Hematopoietic multipotent progenitor cell treated with erythropoietin and hydrocortisone succinate and interleukin-3 and kit ligand, for 8 days (in vitro differentiated cells): ENCODE measurements at regions not wholly inside any gene's neighbourhood (a gene's known extent, or its start where the extent isn't known, plus 50 kb on each side); places are given as distances from the start of the nearest gene placed in this dataset.

Experiments
- DNase-seq: peaks from one replicate; pipeline ENCODE4 v3.0.0-alpha.2; 2015

DNA sequence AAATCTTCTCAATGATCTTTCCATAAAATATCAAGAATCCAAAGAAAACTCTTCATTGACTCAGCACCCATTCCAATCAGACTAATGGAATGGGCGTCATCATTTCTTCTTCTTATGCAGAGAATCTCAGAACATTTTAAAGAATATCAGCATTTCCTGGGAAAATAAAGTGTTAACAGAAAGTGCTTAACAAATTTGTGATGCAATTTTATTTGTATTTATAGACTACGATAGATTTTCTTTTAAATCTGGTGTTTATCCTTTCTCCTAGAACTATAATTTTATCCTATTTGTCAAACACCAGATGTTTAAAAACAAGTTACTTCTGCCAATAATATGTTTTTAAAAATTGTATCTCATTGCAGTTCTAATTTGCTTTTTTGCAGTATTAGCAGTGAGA, 330.7 kb downstream of the COL12A1 start:
- DNase-seq, result no peak

GRCh38 chr6:74872754-74873476, 332.9 kb downstream of the COL12A1 start:
- DNase-seq, result no peak

- no peak for DNase-seq
Measured at GRCh38 chr6:74871757-74872156, 334.1 kb downstream of the COL12A1 start.

DNA sequence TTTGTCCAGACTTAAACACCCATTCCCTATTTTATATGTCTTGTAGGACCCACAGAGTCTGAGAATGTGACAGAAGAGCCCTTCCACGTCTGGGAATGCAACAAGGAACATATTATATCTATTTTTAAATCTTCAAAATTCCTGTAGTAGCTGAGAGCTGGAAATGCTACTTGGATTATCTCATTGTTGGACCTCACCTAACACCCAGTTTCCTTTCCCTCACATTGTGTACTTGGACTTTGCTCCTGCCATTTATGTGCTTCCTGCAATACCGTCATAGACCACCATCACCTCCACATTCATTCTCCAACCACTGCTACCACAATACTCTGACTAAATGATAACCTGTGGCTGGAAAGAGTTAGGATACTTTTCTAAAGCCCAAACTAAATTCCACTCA, 335.4 kb downstream of the COL12A1 start:
- DNase-seq, result no peak

DNA sequence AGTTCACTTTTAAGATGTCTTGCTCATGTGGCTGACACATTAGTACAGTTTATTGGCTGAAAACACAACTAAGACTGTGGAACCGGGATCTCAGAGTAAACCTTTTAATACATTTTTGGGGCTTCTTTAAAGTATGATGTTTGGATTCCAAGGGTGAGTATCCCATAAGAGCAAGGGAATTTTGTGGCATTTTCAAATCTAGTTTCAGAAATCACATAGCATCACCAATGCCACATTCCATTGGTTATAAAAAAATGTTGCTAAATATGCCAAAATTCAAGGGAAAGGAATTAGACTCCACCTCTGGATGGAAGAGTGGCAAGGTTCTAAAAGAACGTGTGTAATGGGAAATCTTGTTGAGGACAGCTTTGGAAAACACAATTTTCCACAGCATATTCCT, 338.6 kb downstream of the COL12A1 start:
- DNase-seq, result no peak

GRCh38 chr6:74863968-74864367, 341.9 kb downstream of the COL12A1 start:
- DNase-seq, result no peak

DNA sequence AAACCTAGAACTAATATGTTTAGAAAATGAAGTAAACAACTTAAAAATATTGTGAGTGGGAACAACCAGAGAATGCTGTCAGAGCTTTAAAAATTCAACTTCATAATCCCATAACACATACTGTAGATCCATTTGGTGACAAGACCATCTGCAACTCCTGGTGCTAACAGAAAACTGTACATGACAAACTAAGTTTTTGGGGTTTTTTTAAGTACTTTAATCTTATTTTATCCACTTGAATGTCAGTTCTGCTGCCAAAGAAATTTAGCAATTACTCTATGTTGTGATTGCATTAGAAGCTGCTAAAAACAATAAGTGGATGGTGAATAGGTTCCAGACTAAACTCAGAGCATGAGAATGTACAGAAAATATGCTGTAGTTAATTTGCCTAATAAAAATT, 345.4 kb downstream of the COL12A1 start:
- no peak for DNase-seq

- DNase-seq, result no peak
Measured at GRCh38 chr6:74857157-74857556, 348.7 kb downstream of the COL12A1 start.

DNA sequence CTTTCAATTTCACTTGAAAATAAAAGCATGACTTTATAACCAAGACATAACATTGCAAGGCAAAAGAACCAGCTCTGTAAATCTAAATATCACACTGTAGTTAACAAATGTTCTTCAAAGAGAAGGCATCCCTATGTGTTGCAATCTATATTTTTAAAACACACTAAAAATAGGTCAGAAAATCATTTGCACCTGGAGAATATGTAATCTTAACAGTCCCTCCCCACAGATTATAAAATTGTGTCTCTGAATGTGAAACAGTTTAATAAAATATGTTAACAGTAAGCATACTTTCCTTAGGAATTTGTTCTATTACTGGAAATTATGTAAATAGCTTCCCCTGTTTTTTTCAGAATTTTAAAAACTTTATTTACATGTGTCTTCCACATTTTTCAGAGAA, 351.9 kb downstream of the COL12A1 start:
- DNase-seq, result no peak

GRCh38 chr6:74851596-74851995, 354.3 kb downstream of the COL12A1 start:
- DNase-seq, result no peak

- no peak for DNase-seq
Measured at GRCh38 chr6:74840953-74841352, 364.9 kb downstream of the COL12A1 start.

DNA sequence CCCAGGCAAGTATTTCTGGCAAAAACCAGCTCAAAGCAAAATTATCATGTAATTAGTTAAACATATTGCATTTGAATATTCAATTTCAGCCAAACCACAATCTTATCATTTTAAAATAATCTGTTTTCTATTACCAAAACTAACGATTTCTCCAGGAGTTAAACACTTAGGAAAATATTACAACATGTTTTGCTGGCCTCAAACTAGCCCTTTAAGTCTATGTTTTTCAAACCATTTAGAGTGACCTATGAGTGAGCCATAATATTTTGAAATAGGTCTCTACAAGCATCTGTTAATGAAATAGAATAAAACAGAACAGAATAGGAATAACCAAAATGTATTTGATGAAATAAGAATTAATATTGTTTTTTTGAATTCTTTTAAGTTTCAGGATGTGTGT, 370.9 kb downstream of the COL12A1 start:
- no peak for DNase-seq

GRCh38 chr6:74826263-74826662, 379.6 kb downstream of the COL12A1 start:
- no peak for DNase-seq

DNA sequence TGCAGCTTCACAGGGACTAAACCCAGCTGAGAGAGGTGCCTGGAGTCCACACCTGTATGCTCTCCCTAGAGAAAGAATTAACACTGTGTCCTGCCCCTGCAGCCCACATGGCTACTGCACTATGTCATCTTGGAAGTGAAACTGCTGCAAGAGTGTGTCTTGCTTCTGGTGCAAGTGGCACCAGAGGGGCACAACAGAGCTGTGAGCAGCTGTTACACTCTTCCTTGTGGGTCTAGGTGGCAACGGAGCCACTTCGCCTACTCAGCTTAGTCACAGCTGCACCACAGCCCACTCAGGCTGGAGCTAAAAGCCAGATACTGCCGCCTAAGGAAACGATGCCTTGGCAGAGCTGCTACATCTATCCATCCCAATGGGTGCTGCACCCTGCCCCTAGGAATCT, 391.4 kb downstream of the COL12A1 start:
- no peak for DNase-seq

DNA sequence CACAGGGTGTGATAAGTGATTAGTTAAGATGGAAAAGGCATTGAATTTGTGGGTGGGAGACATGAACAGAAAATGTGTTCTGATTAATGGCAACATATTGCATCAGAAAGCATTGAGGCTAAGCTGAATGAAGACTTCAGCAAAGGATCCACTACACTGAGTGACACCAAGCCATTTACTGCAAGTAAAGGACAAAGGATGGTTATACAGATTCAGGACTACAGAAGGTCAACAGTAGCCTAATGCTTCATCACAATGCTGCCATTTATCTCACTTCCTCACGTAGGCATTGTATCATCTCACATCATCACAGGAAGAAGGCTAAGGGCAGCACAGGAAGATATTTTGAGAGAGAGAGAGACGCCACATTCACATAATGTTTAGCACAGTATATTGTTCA, 398.2 kb downstream of the COL12A1 start:
- no peak for DNase-seq

- DNase-seq, result no peak
Measured at GRCh38 chr6:74805916-74806696, 399.7 kb downstream of the COL12A1 start.

DNA sequence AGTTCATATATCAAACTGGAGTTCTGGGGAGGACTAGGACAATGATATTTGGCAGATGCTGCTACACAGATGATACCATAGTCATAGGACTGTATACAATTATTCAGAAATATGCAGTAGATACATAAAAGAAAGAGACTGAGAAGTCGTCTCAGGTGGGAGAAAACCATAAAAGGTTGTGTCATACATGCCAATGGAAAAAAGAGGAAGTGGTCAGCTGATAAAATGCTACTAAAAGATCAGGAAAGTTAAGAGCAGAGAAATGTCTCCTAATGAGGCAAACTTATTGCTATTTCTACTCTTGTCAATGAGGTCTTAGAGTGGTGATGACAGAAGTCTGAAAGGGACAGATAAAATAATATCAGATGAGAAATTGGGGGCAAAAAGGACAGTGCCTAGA, 407.6 kb downstream of the COL12A1 start:
- DNase-seq, result no peak

DNA sequence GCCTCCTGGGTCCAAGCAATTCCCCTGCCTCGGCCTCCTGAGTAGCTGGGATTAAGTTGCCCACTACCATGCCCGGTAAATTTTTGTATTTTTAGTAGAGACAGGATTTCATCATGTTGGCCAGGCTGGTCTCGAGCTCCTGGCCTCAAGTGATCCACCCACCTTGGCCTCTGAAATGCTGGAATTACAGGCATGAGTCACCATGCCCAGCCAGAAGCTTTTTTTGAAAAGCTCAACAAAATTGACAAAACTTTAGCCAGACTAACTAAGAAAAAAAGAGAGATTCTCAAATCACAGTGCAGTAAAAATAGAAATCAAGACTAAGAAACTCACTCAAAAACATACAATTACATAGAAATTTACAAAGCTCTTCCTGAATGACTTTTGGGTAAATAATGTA, 420.6 kb downstream of the COL12A1 start:
- DNase-seq, result no peak

DNA sequence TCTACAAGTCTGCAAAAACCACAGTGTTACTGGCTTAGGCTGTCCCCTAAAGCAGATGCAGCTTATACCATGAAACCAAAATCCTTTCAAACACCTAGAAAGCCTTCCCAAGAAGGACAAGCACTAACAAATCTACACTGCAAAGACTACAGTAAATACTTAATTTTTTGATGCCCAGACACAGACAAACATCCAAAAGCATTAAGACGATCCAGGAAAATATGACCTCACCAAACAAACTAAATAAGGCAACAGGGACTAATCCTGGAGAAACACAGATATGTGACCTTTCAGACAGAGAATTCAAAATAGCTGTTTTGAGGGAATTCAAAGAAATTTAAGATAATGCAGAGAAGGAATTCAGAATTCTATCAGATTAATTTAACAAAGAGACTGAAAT, 423.5 kb downstream of the COL12A1 start:
- DNase-seq, result no peak

GRCh38 chr6:74780831-74781230, 425.0 kb downstream of the COL12A1 start:
- DNase-seq, result no peak

DNA sequence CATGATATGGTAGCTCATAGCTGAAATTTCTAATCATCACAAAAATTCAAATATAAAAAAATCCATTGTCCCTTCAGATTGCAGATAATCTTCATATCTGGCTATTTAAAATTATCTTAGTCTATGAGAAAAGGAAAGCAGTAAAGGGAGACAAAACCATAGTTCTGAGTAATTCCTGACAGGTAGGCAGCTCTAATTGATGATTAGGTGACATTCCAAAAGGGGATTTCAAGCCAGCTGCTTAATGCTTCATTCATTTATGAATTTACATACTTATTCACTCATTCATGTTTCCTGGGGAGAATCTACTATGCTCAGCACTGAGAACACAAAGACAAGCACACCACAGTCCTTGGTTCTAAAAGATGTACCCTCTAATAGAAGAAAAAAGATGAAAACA, 437.1 kb downstream of the COL12A1 start:
- no peak for DNase-seq

DNA sequence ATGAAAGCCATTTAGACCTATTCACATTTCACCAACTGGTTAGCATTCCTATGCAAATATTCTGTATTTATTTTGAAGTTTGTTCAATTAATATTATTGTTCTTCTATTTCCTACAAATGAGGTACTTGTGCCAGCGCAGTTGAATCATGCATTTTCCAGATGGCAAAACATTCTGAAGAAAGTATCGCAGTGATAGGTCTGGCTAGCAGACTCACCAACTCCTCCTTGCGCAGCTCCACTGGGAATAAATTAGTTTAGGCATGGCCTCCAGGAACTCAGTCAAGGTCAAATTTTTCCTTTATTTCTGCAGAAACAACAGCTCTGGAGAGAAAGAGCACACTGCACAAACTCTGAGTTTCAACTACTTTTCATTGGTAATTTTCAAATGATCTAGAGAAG, 437.7 kb downstream of the COL12A1 start:
- DNase-seq, result no peak

- DNase-seq, result no peak
Measured at GRCh38 chr6:74765486-74765885, 440.4 kb downstream of the COL12A1 start.

GRCh38 chr6:74764486-74764885, 441.4 kb downstream of the COL12A1 start:
- no peak for DNase-seq

DNA sequence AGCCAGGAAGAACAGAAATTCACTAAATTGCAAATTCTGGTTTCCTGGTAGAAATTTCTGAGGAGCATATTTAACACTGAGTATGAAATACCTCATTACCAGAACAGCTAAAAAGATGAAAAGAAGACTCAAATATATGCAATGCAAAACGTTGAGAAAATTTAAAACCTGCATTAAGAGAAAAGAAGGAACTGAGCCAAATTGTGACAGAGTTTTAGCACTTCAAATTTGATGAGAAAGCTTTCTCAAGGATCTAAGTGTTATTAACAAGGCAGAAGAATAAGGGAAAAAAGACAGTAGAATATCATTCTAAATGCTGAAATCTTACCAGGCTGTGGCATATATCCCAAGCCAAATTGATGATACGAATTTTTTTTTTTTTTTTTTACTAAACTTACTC, 443.0 kb downstream of the COL12A1 start:
- no peak for DNase-seq
